ENCODE measurements at regions not wholly inside any gene's neighbourhood (a gene's known extent, or its start where the extent isn't known, plus 50 kb on each side); places are given as distances from the start of the nearest gene placed in this dataset.
"Not testable (repeated sequence)": the region's sequence is repeated elsewhere in the genome, so short reads cannot be mapped to it uniquely, and the experiment has no call there.

DNA sequence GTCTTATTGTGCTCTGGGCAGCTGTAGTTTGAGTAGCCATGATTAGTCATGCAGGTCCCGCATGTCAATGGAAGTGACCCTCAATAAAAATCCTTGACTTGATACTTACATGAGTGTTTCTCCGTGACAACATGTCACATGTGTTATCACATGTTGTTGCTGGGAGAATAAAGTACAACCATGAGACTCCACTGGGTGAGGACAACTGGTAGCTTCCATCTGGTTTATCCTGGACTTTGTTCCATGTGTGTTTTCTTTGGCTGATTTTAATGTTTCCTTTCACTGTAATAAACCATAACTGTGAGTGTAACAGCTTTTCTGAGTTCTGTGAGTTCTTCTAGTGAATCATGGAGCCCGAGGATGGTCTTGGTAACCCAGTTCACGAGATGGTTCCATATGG, 63.1 kb upstream of the NDN start:
- no peak for DNase-seq

DNA sequence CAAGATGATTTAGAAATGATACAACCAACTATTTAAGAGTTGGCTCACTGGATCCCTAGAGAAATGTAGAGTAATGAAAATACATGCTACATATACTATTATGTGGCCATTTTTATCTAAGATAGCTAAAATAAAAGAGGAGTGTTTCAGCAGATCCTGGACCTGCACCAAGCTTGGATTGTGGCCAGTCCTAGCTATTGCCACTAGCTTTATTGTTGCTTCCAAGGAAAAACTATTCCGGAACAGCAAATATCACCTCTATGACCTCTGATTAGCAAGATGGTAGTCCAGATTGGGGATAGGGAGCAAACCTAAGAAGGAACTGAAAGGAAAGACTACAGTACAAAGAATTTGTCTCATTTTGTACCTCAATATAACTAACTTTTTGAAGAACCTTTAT, 63.7 kb upstream of the NDN start:
- no peak for DNase-seq

GRCh38 chr15:23753248-23753647, 66.1 kb upstream of the NDN start:
- no peak for DNase-seq

DNA sequence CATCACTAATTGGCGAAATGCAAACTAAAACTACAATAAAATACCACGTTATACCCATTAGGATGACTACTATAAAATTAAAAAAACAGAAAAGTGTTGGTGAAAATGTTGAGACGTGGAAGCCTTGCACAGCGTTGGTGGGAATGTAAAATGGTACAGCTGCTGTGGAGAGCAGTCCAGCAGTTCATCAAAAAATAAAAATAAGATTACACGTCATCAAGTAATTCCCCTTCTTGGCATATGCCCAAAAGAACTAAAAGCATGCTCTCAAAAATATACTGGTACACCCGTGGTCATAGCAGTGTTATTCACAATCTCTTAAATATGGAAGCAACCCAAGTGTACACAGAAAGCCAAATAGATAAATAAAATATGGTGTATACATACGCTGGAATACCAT, 71.8 kb upstream of the NDN start:
- DNase-seq = no peak

GRCh38 chr15:23760024-23760423, 72.9 kb upstream of the NDN start:
- no peak for DNase-seq

DNA sequence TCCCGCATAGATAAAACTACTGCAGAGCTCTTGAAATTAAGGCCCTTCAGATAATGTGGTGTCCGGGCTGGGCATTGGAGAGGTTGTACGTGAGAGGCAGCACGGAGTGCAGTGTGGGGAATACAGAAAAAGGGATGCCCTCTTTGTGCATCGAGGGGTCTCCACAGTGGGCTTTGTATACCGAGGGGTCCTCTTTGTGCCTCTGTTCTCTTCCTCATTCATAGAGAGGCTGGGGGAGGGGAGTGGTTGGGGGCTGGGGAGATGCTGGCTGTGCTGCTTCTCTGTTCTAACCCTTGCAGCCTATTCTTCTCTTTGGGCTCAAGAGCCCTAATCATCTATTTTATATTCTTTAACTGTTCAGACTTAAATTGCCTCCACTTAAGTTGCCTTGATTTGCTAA, 74.3 kb upstream of the NDN start:
- DNase-seq = no peak

DNA sequence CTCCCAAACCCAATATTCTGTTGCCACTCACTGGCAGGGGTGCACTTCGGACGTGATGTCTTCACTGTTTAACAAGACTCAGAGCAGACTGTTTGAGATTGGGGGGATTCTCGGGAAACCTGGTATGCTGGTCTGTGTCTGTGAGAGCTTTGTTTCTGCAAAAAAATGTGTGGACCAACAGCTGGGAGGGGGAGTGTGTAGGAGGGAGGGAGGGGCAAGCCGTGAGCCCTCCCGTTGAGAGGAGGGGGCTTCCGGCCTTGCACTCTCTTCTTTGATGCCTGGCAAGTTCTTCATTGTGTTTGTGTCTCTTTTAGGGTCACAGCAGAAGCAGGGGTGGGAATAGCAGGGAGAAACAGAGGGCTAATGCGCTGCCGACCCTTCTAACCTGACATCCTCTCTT, 74.9 kb upstream of the NDN start:
- no peak for DNase-seq

- no peak for DNase-seq
These were observed 75.9 kb upstream of the NDN start for GRCh38 chr15:23763021-23763420.

DNA sequence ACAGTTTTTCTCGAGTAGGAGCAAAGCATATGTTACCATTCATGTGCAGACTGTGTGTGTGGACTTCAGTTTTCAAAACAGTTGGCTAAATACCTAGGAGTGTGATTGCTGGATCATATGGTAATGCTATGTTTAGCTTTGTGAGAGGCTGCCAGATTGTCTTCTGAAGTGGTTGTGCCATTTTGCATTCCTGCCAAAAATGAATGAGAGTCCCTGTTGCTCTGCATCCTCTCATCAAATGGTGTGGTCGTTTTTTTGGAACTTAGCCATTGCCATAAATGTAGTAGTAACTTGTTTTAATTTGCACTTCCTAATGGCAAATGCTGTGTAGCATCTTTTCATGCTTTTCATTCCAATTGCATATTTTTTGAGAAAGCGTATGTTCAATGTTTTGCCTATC, 77.2 kb upstream of the NDN start:
- DNase-seq = no peak

DNA sequence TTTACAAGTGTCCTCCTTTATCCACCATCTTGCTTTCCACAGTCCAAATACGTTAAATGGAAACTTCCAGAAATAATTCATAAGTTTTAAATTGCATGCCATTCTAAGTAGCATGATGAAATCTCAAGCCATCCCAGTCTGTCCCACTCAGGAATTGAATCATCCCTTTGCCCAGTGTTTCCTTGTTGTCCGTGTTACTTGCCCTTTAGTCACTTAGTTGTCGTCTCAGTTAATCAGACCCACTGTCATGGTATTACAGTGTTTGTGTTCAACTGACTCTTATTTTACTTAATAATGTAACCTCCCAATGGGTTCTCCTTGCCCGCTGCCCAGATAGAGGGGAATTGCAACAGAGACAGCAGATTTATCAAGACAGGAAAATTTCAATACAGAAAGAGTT, 77.6 kb upstream of the NDN start:
- DNase-seq = no peak

DNA sequence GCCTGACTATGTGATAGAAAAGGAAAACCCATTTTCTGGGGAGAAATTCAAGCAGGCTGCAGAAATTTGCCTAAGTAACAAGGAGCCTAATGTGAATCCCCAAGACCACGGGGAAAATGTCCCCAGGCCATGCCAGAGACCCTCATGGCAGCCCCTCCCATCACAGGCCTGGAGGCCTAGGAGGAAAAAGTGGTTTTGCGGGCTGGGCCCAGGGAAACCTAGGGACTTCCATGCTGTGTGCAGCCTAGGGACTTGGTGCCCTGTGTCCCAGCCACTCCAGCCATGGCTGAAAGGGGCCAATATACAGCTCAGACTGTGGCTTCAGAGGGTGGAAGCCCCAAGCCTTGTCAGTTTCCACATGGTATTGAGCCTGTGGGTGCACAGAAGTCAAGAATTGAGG, 79.7 kb upstream of the NDN start:
- not testable (repeated sequence) for DNase-seq

- DNase-seq = no peak
These were observed 86.0 kb upstream of the NDN start for GRCh38 chr15:23773093-23773492.

GRCh38 chr15:23787346-23788105, 100.4 kb upstream of the NDN start:
- DNase-seq = no peak

- DNase-seq = no peak
These were observed 106.1 kb upstream of the NDN start for GRCh38 chr15:23793191-23793680.

- peak; percentile 2 for DNase-seq
These were observed 110.8 kb upstream of the NDN start for GRCh38 chr15:23797747-23798446.

- DNase-seq = no peak
These were observed 114.8 kb upstream of the NDN start for GRCh38 chr15:23801881-23802280.

- DNase-seq = not testable (repeated sequence)
These were observed 115.9 kb upstream of the NDN start for GRCh38 chr15:23802896-23803435.

DNA sequence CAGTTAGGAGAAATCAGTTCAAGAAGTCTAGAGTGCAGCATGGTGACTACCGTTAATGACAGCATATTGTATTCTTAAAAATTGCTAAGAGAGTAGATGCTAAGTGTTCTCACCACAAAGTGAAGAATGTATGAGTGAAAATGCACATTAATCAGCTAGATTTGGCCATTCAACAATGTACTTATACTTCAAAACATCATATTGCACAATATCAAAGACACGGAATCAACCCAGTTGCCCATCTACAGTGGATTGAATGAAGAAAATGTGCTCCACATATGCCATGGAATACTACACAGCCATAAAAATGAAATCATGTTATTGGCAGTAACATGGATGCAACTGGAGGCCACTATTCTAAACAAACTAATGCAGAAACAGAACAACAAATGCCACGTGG, 119.9 kb upstream of the NDN start:
- no peak for DNase-seq

DNA sequence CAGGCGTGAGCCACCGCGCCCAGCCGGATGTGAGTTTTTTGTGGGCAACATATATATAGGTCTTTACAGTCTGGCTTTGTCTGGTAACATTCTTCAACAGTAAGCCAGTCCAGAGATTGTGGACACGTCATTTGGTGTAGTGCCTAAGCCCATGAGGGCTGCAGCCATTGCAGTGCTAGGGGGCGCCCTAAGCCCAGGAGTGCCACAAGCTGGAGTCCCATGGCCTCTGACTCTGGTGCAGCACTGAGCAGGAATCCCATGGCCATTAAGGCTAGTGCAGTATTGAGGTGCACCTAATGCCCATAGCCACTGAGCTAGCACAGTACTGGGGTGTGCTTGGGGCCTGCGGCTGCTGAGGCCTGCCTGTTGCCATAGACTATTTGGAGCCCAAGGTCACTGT, 136.4 kb upstream of the NDN start:
- no peak for DNase-seq

GRCh38 chr15:23828786-23829185, 141.7 kb upstream of the NDN start:
- DNase-seq = no peak

- no peak for DNase-seq
These were observed 148.8 kb upstream of the NDN start for GRCh38 chr15:23835953-23836352.

DNA sequence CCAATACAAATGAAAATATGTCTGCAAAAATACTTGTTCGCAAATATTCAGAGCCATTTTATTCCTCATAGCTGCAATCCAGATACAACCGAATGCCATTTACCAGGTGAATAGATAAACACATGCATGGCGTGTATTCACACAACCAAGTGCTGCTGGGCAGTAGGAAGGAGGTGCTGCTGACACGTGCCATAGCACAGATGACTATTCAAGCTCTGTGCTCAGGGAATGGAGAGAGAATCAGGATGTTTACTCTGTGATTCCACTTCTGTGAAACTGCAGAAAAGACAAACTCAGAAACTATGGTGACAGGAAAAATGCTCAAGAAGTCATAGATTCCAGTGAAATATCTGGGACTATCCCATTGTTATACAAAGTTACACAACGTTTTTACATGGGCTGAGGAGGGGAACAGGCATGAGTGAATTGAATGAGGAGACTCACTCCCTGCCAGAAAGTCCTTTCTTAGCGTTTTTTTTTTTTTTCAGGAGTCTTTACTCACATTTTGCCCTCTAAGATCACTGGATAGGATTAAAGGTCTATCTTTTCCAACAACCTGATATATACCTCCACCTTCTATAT, 152.9 kb upstream of the NDN start:
- no peak for DNase-seq

DNA sequence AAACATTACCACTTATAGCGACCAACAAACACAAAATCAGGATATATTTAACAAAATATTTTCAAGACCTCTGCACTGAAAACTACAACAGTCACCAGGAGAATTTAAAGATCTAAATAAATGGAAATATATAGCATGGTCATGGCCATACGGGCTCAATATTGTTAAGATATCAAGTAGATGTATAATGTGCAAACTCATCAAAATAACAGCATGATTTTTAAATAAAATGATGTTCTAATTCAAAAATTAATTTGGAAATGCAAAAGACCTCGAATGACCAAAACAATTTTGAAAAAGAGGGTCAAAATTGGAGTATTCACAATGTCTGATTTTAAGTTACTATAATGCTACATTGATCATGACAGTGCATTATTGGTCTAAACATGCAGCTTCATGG, 159.1 kb upstream of the NDN start:
- no peak for DNase-seq

DNA sequence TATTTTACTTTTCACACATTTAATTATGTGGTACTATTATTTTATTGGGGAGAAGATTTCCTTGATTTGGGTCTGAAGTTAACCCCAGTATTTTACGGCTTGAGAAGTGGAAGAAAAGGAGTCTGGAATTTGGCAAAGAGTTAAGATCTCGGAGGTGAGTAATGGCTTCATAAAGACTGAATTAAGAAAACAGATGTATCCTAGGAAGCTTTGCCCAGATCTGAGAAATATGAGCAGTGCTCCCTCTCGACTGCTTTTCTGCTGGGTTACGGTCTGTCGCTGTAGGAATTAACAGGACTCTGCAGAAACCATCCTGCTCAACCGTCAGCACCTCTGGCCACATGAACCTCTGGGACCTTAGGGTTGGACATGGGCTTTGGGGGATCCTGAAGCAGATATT, 163.6 kb upstream of the NDN start:
- no peak for DNase-seq

Measured in NCI-H1092 (cell line).